NCI-H1694 (cell line): ENCODE measurements at regions not wholly inside any gene's neighbourhood (a gene's known extent, or its start where the extent isn't known, plus 50 kb on each side); places are given as distances from the start of the nearest gene placed in this dataset.

Source experiments
- DNase-seq: peaks from one replicate; lab custom pipeline; 2025; lab: John Stamatoyannopoulos, UW

- DNase-seq = no peak
Observed at GRCh38 chr3:159789742-159790635, 198.6 kb upstream of the IL12A start.

GRCh38 chr3:159791336-159791735 is 197.3 kb upstream of the IL12A start:
- DNase-seq = no peak

GRCh38 chr3:159792070-159792469 is 196.6 kb upstream of the IL12A start:
- no peak for DNase-seq

- DNase-seq = no peak
Observed at GRCh38 chr3:159795042-159795441, 193.6 kb upstream of the IL12A start.

- no peak for DNase-seq
Observed at GRCh38 chr3:159795681-159796175, 192.9 kb upstream of the IL12A start.

GRCh38 chr3:159796226-159796625 is 192.4 kb upstream of the IL12A start:
- DNase-seq = no peak

- no peak for DNase-seq
Observed at GRCh38 chr3:159796744-159797143, 191.9 kb upstream of the IL12A start.

GRCh38 chr3:159797771-159798170 is 190.9 kb upstream of the IL12A start:
- no peak for DNase-seq

- no peak for DNase-seq
Observed at GRCh38 chr3:159798951-159799350, 189.7 kb upstream of the IL12A start.

- no peak for DNase-seq
Observed at GRCh38 chr3:159800434-159801155, 188.0 kb upstream of the IL12A start.

GRCh38 chr3:159802864-159803263 is 185.8 kb upstream of the IL12A start:
- DNase-seq = no peak

GRCh38 chr3:159803459-159803858 is 185.2 kb upstream of the IL12A start:
- DNase-seq = no peak

- peak; percentile 49 for DNase-seq
Observed at GRCh38 chr3:159804726-159805410, 183.8 kb upstream of the IL12A start.

GRCh38 chr3:159805411-159805772 is 183.2 kb upstream of the IL12A start:
- DNase-seq = no peak

- DNase-seq = no peak
Observed at GRCh38 chr3:159806412-159806811, 182.2 kb upstream of the IL12A start.

GRCh38 chr3:159807137-159808040 is 181.2 kb upstream of the IL12A start:
- no peak for DNase-seq

GRCh38 chr3:159813822-159814531 is 174.7 kb upstream of the IL12A start:
- DNase-seq = no peak

GRCh38 chr3:159816512-159816911 is 172.1 kb upstream of the IL12A start:
- DNase-seq = no peak

- DNase-seq = no peak
Observed at GRCh38 chr3:159817126-159817525, 171.5 kb upstream of the IL12A start.

- DNase-seq = no peak
Observed at GRCh38 chr3:159817571-159817970, 171.1 kb upstream of the IL12A start.

GRCh38 chr3:159818399-159818798 is 170.2 kb upstream of the IL12A start:
- DNase-seq = no peak
